Heart left ventricle (tissue), 16 donors: ENCODE measurements at regions not wholly inside any gene's neighbourhood (a gene's known extent, or its start where the extent isn't known, plus 50 kb on each side); places are given as distances from the start of the nearest gene placed in this dataset.
A peak's percentile ranks its signal among the peaks of the same experiment; 100 is the strongest.

Source experiments
- ATAC-seq, 4 donors: fragments of 200-7000 bp; cut with Tn5 transposase; one replicate each; pipeline ENCODE4 v1.9.1; 2020 to 2022; ENCODE audit warnings: moderate library complexity in 4 of 4, mild to moderate bottlenecking in 3 of 4, moderate number of reproducible peaks in 1 of 4
- DNase-seq, 5 donors: peaks; one replicate each; pipeline ENCODE4 v3.0.0-alpha.2; 2020
- H3K27ac ChIP-seq, 12 donors: fragments of 200-600 bp; sonication (generic) in 4 of 12; one replicate each; pipeline versions ENCODE4 v1.5.0 to v1.8.0; 2016 to 2022; ENCODE audit warnings: mild to moderate bottlenecking in 2 of 12
- H3K27me3 ChIP-seq, 9 donors: fragments of 200-600 bp; sonication (generic) in 2 of 9; one replicate each; pipeline versions ENCODE4 v1.5.1 to v1.8.0; 2016 to 2022; ENCODE audit warnings: mild to moderate bottlenecking in 3 of 9
- H3K36me3 ChIP-seq, 9 donors: fragments of 200-600 bp; sonication (generic) in 2 of 9; one replicate each; pipeline versions ENCODE4 v1.5.0 to v1.8.0; 2018 to 2022; ENCODE audit warnings: mild to moderate bottlenecking in 2 of 9
- H3K4me1 ChIP-seq, 12 donors: fragments of 200-600 bp; sonication (generic) in 4 of 12; one replicate each; pipeline versions ENCODE4 v1.5.0 to v1.8.0; 2016 to 2022; ENCODE audit warnings: mild to moderate bottlenecking in 3 of 12
- H3K4me3 ChIP-seq, 12 donors: fragments of 200-600 bp; sonication (generic) in 4 of 12; one replicate each; pipeline versions ENCODE4 v1.5.0 to v1.8.0; 2017 to 2022; ENCODE audit warnings: mild to moderate bottlenecking in 9 of 12, moderate library complexity in 4 of 12
- H3K9me3 ChIP-seq, 12 donors: fragments of 200-600 bp; sonication (generic) in 4 of 12; one replicate each; pipeline versions ENCODE4 v1.5.0 to v1.8.0; 2016 to 2022; ENCODE audit warnings: mild to moderate bottlenecking in 1 of 12
- CTCF ChIP-seq, 12 donors: fragments of 200-600 bp; sonication (generic) in 4 of 12; IDR thresholded peaks; one replicate each; pipeline versions ENCODE4 v1.5.0 to v1.8.0; 2018 to 2022; ENCODE audit warnings: antibody characterized with exemption in 12 of 12, mild to moderate bottlenecking in 5 of 12
- POLR2A ChIP-seq, 2 donors: fragments of 450-650 bp; IDR thresholded peaks; one replicate each; pipeline ENCODE4 v1.6.1; 2017; ENCODE audit warnings: antibody characterized with exemption in 2 of 2, mild to moderate bottlenecking in 2 of 2, moderate library complexity in 2 of 2
- WGBS, 4 donors: extraction: QIAGEN DNeasy Blood & Tissue Kit in 2 of 4; methylation state at CpG; one replicate each; pipeline versions ENCODE4 v1.1.5 to v1.1.7; 2013 to 2018; 5-methylcytosine and 5-hydroxymethylcytosine counted together
- intact Hi-C, 10 donors: fragments of 100-400 bp; cut with DNase I; formaldehyde crosslinking; loops; one replicate each; pipeline versions ENCODE4 v1.11.1 to v1.14.2; 2022
- donor health status: ischemic (EF 13 %, LVEDD 7.1; RV severe dilation, severe dysfunction).
- donor health status: healthy with polysubstance abuse.
- donor health status: DM: no; HTN: yes; CAD: no.
- donor health status: DM: no; HTN: no; CAD: no.
- donor health status: ischemic (EF 25% LVEDD 6.9; RV normal size, moderate dysfunction).
- donor health status: ischemic (EF 25% LVEDD 5.7; RV mildly dilated, moderate dysfunction).
- donor health status: healthy.
- donor health status: DM: yes; HTN: yes; CAD: no.
- donor health status: ischemic (EF 35%, LVEDD 5.7; RV mildly dilated, moderate dysfunction).
- donor health status: nonischemic (EF 11% LVEDD 7.7; RV severe dilation, severe dysfunction).
- donor health status: DM: yes; HTN: yes; CAD: no.
- donor health status: PGD.
- donor health status: ischemic (EF 29% LVEDD 5.4; RV normal size, mild dysfunction).
- donor health status: nonischemic (EF 23%, LVEDD 6.1; RV moderate dilation, normal function).

GRCh38 chr4:24172406-24172805 lies 282.6 kb upstream of the PPARGC1A start:
- WGBS, 4 donors, result 71 to 82% (median 79%) methylated on average over 4 of the region's 4 CpGs
- H3K9me3 ChIP-seq, result no peaks in the 10 kb centered on the region
- H3K27ac ChIP-seq, result no peak overlapping the region
- ATAC-seq (no peak), DNase-seq (no peak)
- TF ChIP-seq CTCF (IDR thresholded peaks at IDR 0.05), result no peak
- TF ChIP-seq POLR2A (IDR thresholded peaks at IDR 0.05), result no peak
- no peaks in the 10 kb centered on the region for H3K27me3 ChIP-seq
- intact Hi-C loops, result no loop called here
- H3K36me3 ChIP-seq, result no peaks in the 10 kb centered on the region
- no peak overlapping the region for H3K4me3 ChIP-seq
- peaks cover 0 to 3% (median 0%) of the 10 kb centered on the region in 12 donors for H3K4me1 ChIP-seq

GRCh38 chr4:24169956-24170355 lies 280.1 kb upstream of the PPARGC1A start:
- Histone ChIP-seq H3K27me3 (no peaks in the 10 kb centered on the region), H3K9me3 (peaks cover 0 to 5% (median 0%) of the 10 kb centered on the region in 12 donors), H3K4me3 (no peak overlapping the region), H3K27ac (no peak overlapping the region), H3K4me1 (peaks cover 0 to 3% (median 0%) of the 10 kb centered on the region in 12 donors), H3K36me3 (no peaks in the 10 kb centered on the region)
- no peak for ATAC-seq
- DNase-seq, result no peak
- intact Hi-C loops, result loop anchor here in 1 of 10 donors (10.0 kb wide), 1 partner anchor 245 kb away; no protein-coding TSS in a partner anchor
- TF ChIP-seq CTCF (IDR thresholded peaks at IDR 0.05) (no peak), POLR2A (IDR thresholded peaks at IDR 0.05) (no peak)

GRCh38 chr4:24168658-24169057 lies 278.8 kb upstream of the PPARGC1A start:
- Histone ChIP-seq H3K27me3 (no peaks in the 10 kb centered on the region), H3K9me3 (peaks cover 0 to 5% (median 0%) of the 10 kb centered on the region in 12 donors), H3K36me3 (no peaks in the 10 kb centered on the region), H3K4me3 (no peak overlapping the region), H3K4me1 (peaks cover 0 to 2% (median 0%) of the 10 kb centered on the region in 12 donors), H3K27ac (no peak overlapping the region)
- 79 to 85% (median 82%) methylated on average over 2 of the region's 2 CpGs for WGBS, 4 donors
- TF ChIP-seq CTCF (IDR thresholded peaks at IDR 0.05) (no peak), POLR2A (IDR thresholded peaks at IDR 0.05) (no peak)
- intact Hi-C loops, result loop anchor here in 1 of 10 donors (10.0 kb wide), 1 partner anchor 246 kb away; no protein-coding TSS in a partner anchor
- ATAC-seq (no peak), DNase-seq (no peak)

GRCh38 chr4:24166501-24166900 lies 276.7 kb upstream of the PPARGC1A start:
- Histone ChIP-seq H3K36me3 (no peaks in the 10 kb centered on the region), H3K9me3 (peaks cover 0 to 5% (median 0%) of the 10 kb centered on the region in 12 donors), H3K27me3 (no peaks in the 10 kb centered on the region), H3K4me3 (no peak overlapping the region), H3K4me1 (peaks cover 0 to under 1% (median 0%) of the 10 kb centered on the region in 12 donors), H3K27ac (peak overlapping the region in 1 of 12 donors; percentile 19)
- no peak for TF ChIP-seq POLR2A (IDR thresholded peaks at IDR 0.05)
- intact Hi-C loops, result loop anchor here in 1 of 10 donors (10.0 kb wide), 1 partner anchor 248 kb away; no protein-coding TSS in a partner anchor
- DNase-seq, result no peak
- peak in 3 of 4 donors; percentile 24 to 85 (median 78) for ATAC-seq
- 49 to 57% (median 51%) methylated on average over 1 of the region's 1 CpG for WGBS, 4 donors

GRCh38 chr4:24164797-24165196 lies 274.9 kb upstream of the PPARGC1A start:
- peaks cover 0 to 6% (median 0%) of the 10 kb centered on the region in 12 donors for H3K4me1 ChIP-seq
- intact Hi-C loops, result loop anchor here in 1 of 10 donors (10.0 kb wide), 1 partner anchor 250 kb away; no protein-coding TSS in a partner anchor
- H3K36me3 ChIP-seq, result no peaks in the 10 kb centered on the region
- no peak for DNase-seq
- peaks cover 0 to 5% (median 0%) of the 10 kb centered on the region in 12 donors for H3K9me3 ChIP-seq
- TF ChIP-seq CTCF (IDR thresholded peaks at IDR 0.05), result no peak
- TF ChIP-seq POLR2A (IDR thresholded peaks at IDR 0.05), result no peak
- WGBS, 4 donors, result 82 to 84% (median 84%) methylated on average over 3 of the region's 3 CpGs
- no peak overlapping the region for H3K4me3 ChIP-seq
- ATAC-seq, result no peak
- H3K27me3 ChIP-seq, result no peaks in the 10 kb centered on the region
- H3K27ac ChIP-seq, result no peak overlapping the region
